Osteocyte (in vitro differentiated cells): ENCODE measurements at regions not wholly inside any gene's neighbourhood (a gene's known extent, or its start where the extent isn't known, plus 50 kb on each side); places are given as distances from the start of the nearest gene placed in this dataset.

Experiments used
- DNase-seq: peaks from one replicate; pipeline ENCODE4 v3.0.0; 2021; ENCODE audit warnings: mixed read lengths; ENCODE audit not compliant: unreplicated experiment; ENCODE audit errors: extremely low spot score
- H3K27ac Mint-ChIP-seq: one replicate; pipeline ENCODE4 v1.8.0; 2021; ENCODE audit warnings: mild to moderate bottlenecking, mixed read lengths; ENCODE audit not compliant: unreplicated experiment
- H3K27me3 Mint-ChIP-seq: one replicate; pipeline ENCODE4 v1.8.0; 2021; ENCODE audit warnings: mixed read lengths; ENCODE audit not compliant: unreplicated experiment
- H3K36me3 Mint-ChIP-seq: one replicate; pipeline ENCODE4 v1.8.0; 2021; ENCODE audit warnings: mixed read lengths; ENCODE audit not compliant: unreplicated experiment
- H3K4me1 Mint-ChIP-seq: one replicate; pipeline ENCODE4 v1.8.0; 2021; ENCODE audit warnings: mixed read lengths; ENCODE audit not compliant: unreplicated experiment
- H3K4me3 Mint-ChIP-seq: one replicate; pipeline ENCODE4 v1.8.0; 2021; ENCODE audit warnings: mild to moderate bottlenecking, moderate library complexity, mixed read lengths; ENCODE audit not compliant: unreplicated experiment
- H3K9me3 Mint-ChIP-seq: one replicate; pipeline ENCODE4 v1.8.0; 2021; ENCODE audit warnings: mixed read lengths; ENCODE audit not compliant: unreplicated experiment
- TF ChIP-seq, protein P1 (sequence below): fragments of 200-600 bp; sonication (generic); IDR thresholded peaks from 2 replicates; pipeline ENCODE4 v1.5.0; 2021; ENCODE audit warnings: antibody characterized with exemption, mild to moderate bottlenecking, moderate library complexity

DNA sequence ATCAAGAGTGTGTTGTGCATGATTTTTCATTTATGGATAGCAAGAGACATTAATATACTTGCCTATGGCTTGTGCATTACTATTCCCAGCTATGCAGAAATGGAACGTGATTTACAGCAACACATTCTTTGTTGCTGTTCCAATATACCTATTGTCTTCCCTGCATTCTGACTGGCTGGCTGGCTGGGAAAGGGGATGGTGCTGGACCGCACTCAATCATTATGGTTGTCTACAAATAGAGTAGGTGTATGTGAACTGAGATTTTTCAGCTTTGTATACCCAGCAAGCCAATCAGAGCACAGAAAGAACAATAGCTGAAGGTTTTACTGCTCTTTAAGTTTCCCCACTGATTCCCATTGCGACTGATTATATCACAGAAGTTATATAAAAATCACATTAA lies 167.5 kb downstream of the ATG4C start:
- H3K9me3 Mint-ChIP-seq: no peaks in the 10 kb centered on the region
- peaks cover 66% of the 10 kb centered on the region for H3K27me3 Mint-ChIP-seq
- no peak overlapping the region for H3K4me3 Mint-ChIP-seq
- TF ChIP-seq, protein P1, sequence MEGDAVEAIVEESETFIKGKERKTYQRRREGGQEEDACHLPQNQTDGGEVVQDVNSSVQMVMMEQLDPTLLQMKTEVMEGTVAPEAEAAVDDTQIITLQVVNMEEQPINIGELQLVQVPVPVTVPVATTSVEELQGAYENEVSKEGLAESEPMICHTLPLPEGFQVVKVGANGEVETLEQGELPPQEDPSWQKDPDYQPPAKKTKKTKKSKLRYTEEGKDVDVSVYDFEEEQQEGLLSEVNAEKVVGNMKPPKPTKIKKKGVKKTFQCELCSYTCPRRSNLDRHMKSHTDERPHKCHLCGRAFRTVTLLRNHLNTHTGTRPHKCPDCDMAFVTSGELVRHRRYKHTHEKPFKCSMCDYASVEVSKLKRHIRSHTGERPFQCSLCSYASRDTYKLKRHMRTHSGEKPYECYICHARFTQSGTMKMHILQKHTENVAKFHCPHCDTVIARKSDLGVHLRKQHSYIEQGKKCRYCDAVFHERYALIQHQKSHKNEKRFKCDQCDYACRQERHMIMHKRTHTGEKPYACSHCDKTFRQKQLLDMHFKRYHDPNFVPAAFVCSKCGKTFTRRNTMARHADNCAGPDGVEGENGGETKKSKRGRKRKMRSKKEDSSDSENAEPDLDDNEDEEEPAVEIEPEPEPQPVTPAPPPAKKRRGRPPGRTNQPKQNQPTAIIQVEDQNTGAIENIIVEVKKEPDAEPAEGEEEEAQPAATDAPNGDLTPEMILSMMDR: no peak
- H3K36me3 Mint-ChIP-seq: no peaks in the 10 kb centered on the region
- H3K4me1 Mint-ChIP-seq: no peaks in the 10 kb centered on the region
- no peak for DNase-seq
- no peak overlapping the region for H3K27ac Mint-ChIP-seq

DNA sequence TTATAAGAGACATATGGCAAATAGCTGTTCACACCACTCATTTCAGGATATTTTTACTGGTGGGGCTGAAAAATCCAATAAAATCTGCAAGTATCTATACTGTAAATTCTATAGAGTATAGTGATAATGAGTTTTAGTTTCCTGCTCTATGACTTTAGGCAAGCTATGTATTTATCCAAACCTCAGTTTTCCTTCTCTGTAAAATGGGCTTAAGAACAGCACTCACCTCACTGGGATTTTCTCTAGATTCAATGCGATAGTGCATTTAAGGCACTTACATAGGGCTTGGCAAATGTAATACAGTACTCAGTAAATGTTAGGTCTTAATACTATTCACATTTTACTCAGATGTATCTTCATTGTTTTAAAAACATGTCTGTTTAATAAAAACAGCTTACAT lies 168.7 kb downstream of the ATG4C start:
- H3K4me1 Mint-ChIP-seq: no peaks in the 10 kb centered on the region
- TF ChIP-seq, protein P1: no peak
- H3K36me3 Mint-ChIP-seq: no peaks in the 10 kb centered on the region
- no peak overlapping the region for H3K27ac Mint-ChIP-seq
- DNase-seq: no peak
- no peaks in the 10 kb centered on the region for H3K9me3 Mint-ChIP-seq
- H3K27me3 Mint-ChIP-seq: peaks cover 75% of the 10 kb centered on the region
- no peak overlapping the region for H3K4me3 Mint-ChIP-seq

DNA sequence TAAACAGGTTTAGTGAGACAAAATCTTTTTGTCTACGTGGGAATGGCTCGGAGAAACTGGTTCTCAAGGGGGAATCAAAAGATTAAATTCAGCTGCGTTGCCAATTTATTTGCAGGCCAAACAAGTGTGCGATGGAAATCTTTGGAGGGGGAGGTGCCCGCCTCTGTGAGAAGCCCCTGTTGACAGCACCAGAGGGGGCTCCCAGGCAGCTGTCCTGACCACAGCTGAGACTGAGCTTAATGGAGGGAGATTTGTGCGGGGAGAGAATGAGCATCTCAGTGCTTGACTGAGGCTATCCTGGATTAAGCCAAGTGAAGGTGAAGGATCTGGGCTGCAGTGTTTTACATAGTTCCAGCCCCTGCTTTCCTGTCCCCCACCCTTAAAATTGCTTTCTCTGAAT lies 169.7 kb downstream of the ATG4C start:
- no peak overlapping the region for H3K27ac Mint-ChIP-seq
- H3K27me3 Mint-ChIP-seq: peaks cover 73% of the 10 kb centered on the region

DNA sequence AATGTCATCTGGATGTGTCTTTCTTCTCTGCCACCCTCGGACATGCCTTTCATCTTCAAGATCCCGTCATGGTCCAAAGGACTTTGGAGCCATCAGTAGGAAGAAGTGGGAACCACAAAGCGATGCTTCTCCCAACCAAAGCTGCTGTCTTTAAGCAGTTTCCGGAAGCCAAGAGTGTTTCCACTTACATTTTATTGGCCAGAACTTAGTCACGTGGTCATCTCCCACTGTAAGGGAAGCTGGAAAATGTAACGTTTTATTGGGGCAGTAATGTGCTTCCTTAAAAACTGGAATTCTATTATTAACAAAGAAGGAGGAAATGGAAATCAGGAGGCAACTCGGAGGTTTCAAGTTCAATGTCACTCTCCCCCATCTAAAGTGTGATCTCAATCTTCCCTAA lies 170.8 kb downstream of the ATG4C start:
- peaks cover 66% of the 10 kb centered on the region for H3K27me3 Mint-ChIP-seq

More for the DNA sequence above, 169.7 kb downstream of the ATG4C start:
- H3K9me3 Mint-ChIP-seq: no peaks in the 10 kb centered on the region
- TF ChIP-seq, protein P1: no peak
- DNase-seq: no peak
- H3K4me1 Mint-ChIP-seq: no peaks in the 10 kb centered on the region
- no peak overlapping the region for H3K4me3 Mint-ChIP-seq
- H3K36me3 Mint-ChIP-seq: no peaks in the 10 kb centered on the region

DNA sequence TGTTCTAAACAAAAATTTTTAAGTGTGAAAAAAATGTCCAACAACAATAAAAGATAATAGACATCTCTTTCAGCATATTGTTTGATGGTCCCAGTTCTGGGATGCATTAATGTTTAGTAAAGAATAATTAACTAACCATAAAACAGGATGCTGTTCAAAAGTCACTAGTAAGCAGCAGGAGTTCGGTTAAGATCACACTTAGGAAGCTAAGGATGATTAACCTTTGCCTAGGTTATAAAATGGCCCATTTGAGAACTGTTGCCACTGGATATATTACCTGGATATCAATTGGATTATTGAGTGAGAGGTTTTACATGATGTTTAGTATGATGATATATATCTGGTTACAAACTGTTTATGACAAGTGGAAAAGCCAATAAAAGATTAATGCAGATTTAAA lies 171.7 kb downstream of the ATG4C start:
- no peak overlapping the region for H3K4me3 Mint-ChIP-seq
- no peak for DNase-seq
- H3K9me3 Mint-ChIP-seq: no peaks in the 10 kb centered on the region
- H3K4me1 Mint-ChIP-seq: no peaks in the 10 kb centered on the region
- TF ChIP-seq, protein P1: no peak
- no peak overlapping the region for H3K27ac Mint-ChIP-seq
- no peaks in the 10 kb centered on the region for H3K36me3 Mint-ChIP-seq
- peaks cover 58% of the 10 kb centered on the region for H3K27me3 Mint-ChIP-seq

More for the DNA sequence above, 170.8 kb downstream of the ATG4C start:
- no peak overlapping the region for H3K4me3 Mint-ChIP-seq
- H3K27ac Mint-ChIP-seq: no peak overlapping the region
- DNase-seq: no peak
- no peaks in the 10 kb centered on the region for H3K36me3 Mint-ChIP-seq
- TF ChIP-seq, protein P1: no peak
- H3K9me3 Mint-ChIP-seq: no peaks in the 10 kb centered on the region
- no peaks in the 10 kb centered on the region for H3K4me1 Mint-ChIP-seq
